HEK293 (cell line): ENCODE measurements at regions not wholly inside any gene's neighbourhood (a gene's known extent, or its start where the extent isn't known, plus 50 kb on each side); places are given as distances from the start of the nearest gene placed in this dataset.

Experiments
- CTCF ChIA-PET: fragments of 350-600 bp; formaldehyde crosslinking; extraction: SDS; loops from one replicate; lab custom pipeline; 2021; ENCODE audit warnings: antibody characterized with exemption; lab: Yijun Ruan, JAX
- POLR2A ChIA-PET: fragments of 300-600 bp; formaldehyde crosslinking; extraction: SDS; loops from one replicate; lab custom pipeline; 2020; ENCODE audit warnings: antibody characterized with exemption, inconsistent platforms; lab: Yijun Ruan, JAX
- H3K27ac ChIP-seq: fragments of 200-500 bp; sonication (Bioruptor generic); 2 replicates; pipeline ENCODE4 v1.5.1; 2014; ENCODE audit warnings: low read depth, low read length, control low read depth, inconsistent platforms; ENCODE audit errors: extremely low read depth
- H3K36me3 ChIP-seq, 2 experiments: fragments of 200-500 bp in 1 of 2; sonication (Bioruptor generic) in 1 of 2; 1 replicate in 1 of 2; 2 replicates in 1 of 2; pipeline ENCODE4 v1.5.1; 2014 to 2017; ENCODE audit warnings: inconsistent platforms in 2 of 2, low read length in 2 of 2; ENCODE audit not compliant: control insufficient read depth in 2 of 2, insufficient read depth in 1 of 2
- H3K4me1 ChIP-seq: fragments of 200-500 bp; sonication (Bioruptor generic); 2 replicates; pipeline ENCODE4 v1.5.1; 2014; ENCODE audit warnings: mild to moderate bottlenecking, low read length, inconsistent platforms; ENCODE audit not compliant: control insufficient read depth, insufficient read depth
- H3K4me3 ChIP-seq: 2 replicates; pipeline ENCODE4 v1.5.1; 2011; ENCODE audit warnings: low read depth, mild to moderate bottlenecking, control low read depth, low read length, moderate library complexity
- H3K9me3 ChIP-seq: fragments of 200-500 bp; sonication (Bioruptor generic); 2 replicates; pipeline ENCODE4 v1.5.1; 2014; ENCODE audit warnings: low read depth, low read length, inconsistent platforms; ENCODE audit not compliant: control insufficient read depth, insufficient read depth
- HOXA7 ChIP-seq: sonication (generic); formaldehyde crosslinking; IDR thresholded peaks from 2 replicates; pipeline ENCODE4 v1.8.1; 2022; ENCODE audit warnings: missing genetic modification reagents, borderline replicate concordance
- SCRT1 ChIP-seq: fragments of 450-650 bp; formaldehyde crosslinking; IDR thresholded peaks from 2 replicates; pipeline ENCODE4 v1.5.1; 2016; ENCODE audit warnings: missing biosample characterization, missing genetic modification characterization, borderline replicate concordance
- ZFP69B ChIP-seq: fragments of 450-650 bp; formaldehyde crosslinking; IDR thresholded peaks from 2 replicates; pipeline ENCODE4 v1.5.1; 2016; ENCODE audit warnings: missing biosample characterization, missing genetic modification characterization
- ZIC2 ChIP-seq: fragments of 450-650 bp; formaldehyde crosslinking; IDR thresholded peaks from 2 replicates; pipeline ENCODE4 v1.5.1; 2016; ENCODE audit warnings: missing biosample characterization, missing genetic modification characterization
- ZNF155 ChIP-seq: fragments of 450-650 bp; formaldehyde crosslinking; IDR thresholded peaks from 2 replicates; pipeline ENCODE4 v1.5.1; 2016; ENCODE audit warnings: missing biosample characterization, missing genetic modification characterization
- ZNF223 ChIP-seq: fragments of 450-650 bp; formaldehyde crosslinking; IDR thresholded peaks from 2 replicates; pipeline ENCODE4 v1.5.1; 2016; ENCODE audit warnings: missing biosample characterization, missing genetic modification characterization
- ZNF335 ChIP-seq: fragments of 450-650 bp; formaldehyde crosslinking; conservative IDR thresholded peaks from 2 replicates; pipeline ENCODE4 v1.5.1; 2016; ENCODE audit warnings: missing biosample characterization, missing genetic modification characterization
- ZNF521 ChIP-seq: fragments of 450-650 bp; formaldehyde crosslinking; IDR thresholded peaks from 2 replicates; pipeline ENCODE4 v1.5.1; 2017; ENCODE audit warnings: missing biosample characterization, mild to moderate bottlenecking, missing genetic modification characterization
- ZNF560 ChIP-seq: fragments of 450-650 bp; formaldehyde crosslinking; IDR thresholded peaks from 2 replicates; pipeline ENCODE4 v1.5.1; 2017; ENCODE audit warnings: missing biosample characterization, missing genetic modification characterization, borderline replicate concordance
- TF ChIP-seq, protein P1 (sequence below): fragments of 450-650 bp; formaldehyde crosslinking; IDR thresholded peaks from 2 replicates; pipeline ENCODE4 v1.5.1; 2017; ENCODE audit warnings: missing biosample characterization, missing genetic modification characterization
- TF ChIP-seq, protein P2 (sequence below): fragments of 450-650 bp; formaldehyde crosslinking; IDR thresholded peaks from 2 replicates; pipeline ENCODE4 v1.5.1; 2017; ENCODE audit warnings: missing biosample characterization, missing genetic modification characterization
- TF ChIP-seq, protein P3 (sequence below): fragments of 450-650 bp; formaldehyde crosslinking; IDR thresholded peaks from 2 replicates; pipeline ENCODE4 v1.5.1; 2016; ENCODE audit warnings: missing biosample characterization, missing genetic modification characterization
- TF ChIP-seq, protein P4 (sequence below): fragments of 450-650 bp; formaldehyde crosslinking; IDR thresholded peaks from 2 replicates; pipeline ENCODE4 v1.5.1; 2016; ENCODE audit warnings: missing biosample characterization, missing genetic modification characterization
- TF ChIP-seq, protein P5 (sequence below): fragments of 450-650 bp; formaldehyde crosslinking; IDR thresholded peaks from 2 replicates; pipeline ENCODE4 v1.5.1; 2016; ENCODE audit warnings: missing biosample characterization, missing genetic modification characterization

DNA sequence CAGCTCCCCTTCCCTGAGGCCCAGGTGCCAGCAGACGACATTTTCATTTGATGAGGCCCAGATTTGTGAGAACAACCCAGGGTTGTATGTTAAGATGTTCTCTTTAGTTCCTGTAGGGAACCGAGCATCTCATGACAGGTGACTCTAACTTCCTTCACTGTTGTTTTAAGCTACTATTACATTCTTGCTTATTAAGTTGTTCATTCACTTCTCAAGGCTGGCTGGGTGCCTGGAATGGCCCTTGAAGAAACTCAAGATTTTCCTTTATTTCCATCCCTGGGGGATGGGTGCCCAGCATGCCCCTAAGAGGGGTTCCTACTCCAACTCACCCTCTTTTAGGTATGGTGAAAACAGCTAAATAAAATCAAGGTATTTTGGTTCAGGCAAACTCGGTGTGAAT lies 111.5 kb upstream of the SYNDIG1 start:
- Histone ChIP-seq H3K4me1 (peaks cover 7% of the 10 kb centered on the region; the same call in 1 of the 2 replicates), H3K27ac (no peak overlapping the region), H3K9me3 (no peaks in the 10 kb centered on the region), H3K4me3 (no peak overlapping the region), H3K36me3 (no peaks in the 10 kb centered on the region)
- TF ChIP-seq, protein P1, sequence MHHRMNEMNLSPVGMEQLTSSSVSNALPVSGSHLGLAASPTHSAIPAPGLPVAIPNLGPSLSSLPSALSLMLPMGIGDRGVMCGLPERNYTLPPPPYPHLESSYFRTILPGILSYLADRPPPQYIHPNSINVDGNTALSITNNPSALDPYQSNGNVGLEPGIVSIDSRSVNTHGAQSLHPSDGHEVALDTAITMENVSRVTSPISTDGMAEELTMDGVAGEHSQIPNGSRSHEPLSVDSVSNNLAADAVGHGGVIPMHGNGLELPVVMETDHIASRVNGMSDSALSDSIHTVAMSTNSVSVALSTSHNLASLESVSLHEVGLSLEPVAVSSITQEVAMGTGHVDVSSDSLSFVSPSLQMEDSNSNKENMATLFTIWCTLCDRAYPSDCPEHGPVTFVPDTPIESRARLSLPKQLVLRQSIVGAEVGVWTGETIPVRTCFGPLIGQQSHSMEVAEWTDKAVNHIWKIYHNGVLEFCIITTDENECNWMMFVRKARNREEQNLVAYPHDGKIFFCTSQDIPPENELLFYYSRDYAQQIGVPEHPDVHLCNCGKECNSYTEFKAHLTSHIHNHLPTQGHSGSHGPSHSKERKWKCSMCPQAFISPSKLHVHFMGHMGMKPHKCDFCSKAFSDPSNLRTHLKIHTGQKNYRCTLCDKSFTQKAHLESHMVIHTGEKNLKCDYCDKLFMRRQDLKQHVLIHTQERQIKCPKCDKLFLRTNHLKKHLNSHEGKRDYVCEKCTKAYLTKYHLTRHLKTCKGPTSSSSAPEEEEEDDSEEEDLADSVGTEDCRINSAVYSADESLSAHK, result no peak
- TF ChIP-seq, protein P2, sequence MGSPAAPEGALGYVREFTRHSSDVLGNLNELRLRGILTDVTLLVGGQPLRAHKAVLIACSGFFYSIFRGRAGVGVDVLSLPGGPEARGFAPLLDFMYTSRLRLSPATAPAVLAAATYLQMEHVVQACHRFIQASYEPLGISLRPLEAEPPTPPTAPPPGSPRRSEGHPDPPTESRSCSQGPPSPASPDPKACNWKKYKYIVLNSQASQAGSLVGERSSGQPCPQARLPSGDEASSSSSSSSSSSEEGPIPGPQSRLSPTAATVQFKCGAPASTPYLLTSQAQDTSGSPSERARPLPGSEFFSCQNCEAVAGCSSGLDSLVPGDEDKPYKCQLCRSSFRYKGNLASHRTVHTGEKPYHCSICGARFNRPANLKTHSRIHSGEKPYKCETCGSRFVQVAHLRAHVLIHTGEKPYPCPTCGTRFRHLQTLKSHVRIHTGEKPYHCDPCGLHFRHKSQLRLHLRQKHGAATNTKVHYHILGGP (tag by site-specific recombination), result no peak
- TF ChIP-seq ZNF155 (tag by site-specific recombination), result no peak
- TF ChIP-seq ZNF335 (tag by site-specific recombination), result no peak
- TF ChIP-seq, protein P3, sequence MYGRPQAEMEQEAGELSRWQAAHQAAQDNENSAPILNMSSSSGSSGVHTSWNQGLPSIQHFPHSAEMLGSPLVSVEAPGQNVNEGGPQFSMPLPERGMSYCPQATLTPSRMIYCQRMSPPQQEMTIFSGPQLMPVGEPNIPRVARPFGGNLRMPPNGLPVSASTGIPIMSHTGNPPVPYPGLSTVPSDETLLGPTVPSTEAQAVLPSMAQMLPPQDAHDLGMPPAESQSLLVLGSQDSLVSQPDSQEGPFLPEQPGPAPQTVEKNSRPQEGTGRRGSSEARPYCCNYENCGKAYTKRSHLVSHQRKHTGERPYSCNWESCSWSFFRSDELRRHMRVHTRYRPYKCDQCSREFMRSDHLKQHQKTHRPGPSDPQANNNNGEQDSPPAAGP (tag by site-specific recombination), result no peak
- no peak for TF ChIP-seq ZNF560 (tag by site-specific recombination)
- no peak for TF ChIP-seq ZIC2 (tag by site-specific recombination)
- CTCF ChIA-PET, result interaction anchor here (1.1 kb wide), 1 partner anchor 22 kb away, joined by 4 read pairs; no protein-coding TSS in a partner anchor
- POLR2A ChIA-PET, result interaction anchor here (0.7 kb wide), 1 partner anchor 1017 kb away, joined by 5 read pairs; no protein-coding TSS in a partner anchor

DNA sequence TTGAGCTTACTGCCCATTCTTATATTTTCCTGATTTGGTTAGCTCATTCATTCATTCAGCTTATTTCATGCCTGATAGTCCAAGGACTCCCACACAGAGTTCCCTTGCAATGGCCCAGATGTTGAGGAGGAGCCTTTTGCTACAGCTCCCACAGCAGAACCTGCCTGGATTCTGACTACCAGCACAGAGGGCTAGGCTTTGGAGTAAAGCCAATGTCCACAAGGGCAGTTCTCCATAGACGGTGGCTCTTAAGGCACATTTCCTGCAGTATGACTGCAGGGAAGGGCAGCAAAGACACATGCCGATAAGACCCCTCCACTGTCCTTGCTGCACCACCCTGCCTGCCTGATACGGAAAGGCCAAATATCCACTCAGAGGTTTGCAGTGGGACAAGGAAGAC lies 112.3 kb upstream of the SYNDIG1 start:
- ChIA-PET POLR2A (no interaction called here), CTCF (no interaction called here)
- TF ChIP-seq ZNF560 (tag by site-specific recombination) (no peak), ZNF521 (tag by site-specific recombination) (no peak)
- TF ChIP-seq, all 188 proteins: peak for 0
- no peaks in the 10 kb centered on the region for H3K9me3 ChIP-seq
- H3K27ac ChIP-seq, result no peak overlapping the region
- peaks cover 7% of the 10 kb centered on the region; the same call in 1 of the 2 replicates for H3K4me1 ChIP-seq
- no peaks in the 10 kb centered on the region for H3K36me3 ChIP-seq
- no peak overlapping the region for H3K4me3 ChIP-seq

DNA sequence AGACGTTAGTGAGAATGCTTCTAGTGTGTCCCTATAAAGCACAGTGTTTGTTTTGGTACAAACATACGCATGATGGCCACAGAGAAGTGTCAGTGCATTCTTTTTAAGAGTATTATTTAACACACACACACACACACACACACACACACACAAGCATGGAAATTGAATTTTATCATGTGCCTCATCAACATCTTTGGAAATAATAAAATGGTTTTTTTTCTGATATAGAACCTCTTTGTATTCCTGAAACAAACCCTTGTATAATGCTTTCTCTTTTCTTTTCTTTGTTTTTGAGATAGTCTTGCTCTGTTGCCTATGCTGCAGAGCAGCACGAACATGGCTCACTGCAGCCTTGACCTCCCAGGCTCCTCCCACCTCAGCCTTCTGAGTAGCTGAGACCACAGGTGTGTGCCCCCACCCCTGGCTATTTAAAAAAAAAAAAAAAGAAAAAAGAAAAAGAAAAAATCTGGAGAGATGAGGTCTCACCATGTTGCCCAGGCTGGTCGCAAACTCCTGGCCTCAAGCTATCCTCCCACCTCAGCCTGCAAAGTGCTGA lies 116.2 kb upstream of the SYNDIG1 start:
- ChIA-PET CTCF (interaction anchor here (0.6 kb wide), 1 partner anchor 145 kb away, joined by 8 read pairs; no protein-coding TSS in a partner anchor), POLR2A (no interaction called here)
- H3K9me3 ChIP-seq, result no peaks in the 10 kb centered on the region
- H3K36me3 ChIP-seq, result no peaks in the 10 kb centered on the region
- peaks cover 7% of the 10 kb centered on the region; the same call in 1 of the 2 replicates for H3K4me1 ChIP-seq
- TF ChIP-seq SCRT1 (tag by site-specific recombination) (0 out of 2 replicates have a peak, but pooled peaks have one; percentile 26), ZFP69B (no peak), HOXA7 (no peak), ZNF223 (tag by site-specific recombination) (no peak)
- TF ChIP-seq, protein P4, sequence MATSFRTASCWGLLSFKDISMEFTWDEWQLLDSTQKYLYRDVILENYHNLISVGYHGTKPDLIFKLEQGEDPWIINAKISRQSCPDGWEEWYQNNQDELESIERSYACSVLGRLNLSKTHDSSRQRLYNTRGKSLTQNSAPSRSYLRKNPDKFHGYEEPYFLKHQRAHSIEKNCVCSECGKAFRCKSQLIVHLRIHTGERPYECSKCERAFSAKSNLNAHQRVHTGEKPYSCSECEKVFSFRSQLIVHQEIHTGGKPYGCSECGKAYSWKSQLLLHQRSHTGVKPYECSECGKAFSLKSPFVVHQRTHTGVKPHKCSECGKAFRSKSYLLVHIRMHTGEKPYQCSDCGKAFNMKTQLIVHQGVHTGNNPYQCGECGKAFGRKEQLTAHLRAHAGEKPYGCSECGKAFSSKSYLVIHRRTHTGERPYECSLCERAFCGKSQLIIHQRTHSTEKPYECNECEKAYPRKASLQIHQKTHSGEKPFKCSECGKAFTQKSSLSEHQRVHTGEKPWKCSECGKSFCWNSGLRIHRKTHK (tag by site-specific recombination), result no peak
- TF ChIP-seq, protein P5, sequence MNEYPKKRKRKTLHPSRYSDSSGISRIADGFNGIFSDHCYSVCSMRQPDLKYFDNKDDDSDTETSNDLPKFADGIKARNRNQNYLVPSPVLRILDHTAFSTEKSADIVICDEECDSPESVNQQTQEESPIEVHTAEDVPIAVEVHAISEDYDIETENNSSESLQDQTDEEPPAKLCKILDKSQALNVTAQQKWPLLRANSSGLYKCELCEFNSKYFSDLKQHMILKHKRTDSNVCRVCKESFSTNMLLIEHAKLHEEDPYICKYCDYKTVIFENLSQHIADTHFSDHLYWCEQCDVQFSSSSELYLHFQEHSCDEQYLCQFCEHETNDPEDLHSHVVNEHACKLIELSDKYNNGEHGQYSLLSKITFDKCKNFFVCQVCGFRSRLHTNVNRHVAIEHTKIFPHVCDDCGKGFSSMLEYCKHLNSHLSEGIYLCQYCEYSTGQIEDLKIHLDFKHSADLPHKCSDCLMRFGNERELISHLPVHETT, result no peak
- H3K27ac ChIP-seq, result no peak overlapping the region
- H3K4me3 ChIP-seq, result no peak overlapping the region
